ENCODE measurements at regions not wholly inside any gene's neighbourhood (a gene's known extent, or its start where the extent isn't known, plus 50 kb on each side); places are given as distances from the start of the nearest gene placed in this dataset.

- TF ChIP-seq EP300 (IDR thresholded peaks at IDR 0.05) (no peak), POLR2A (IDR thresholded peaks at IDR 0.05) (no peak)
- TF ChIP-seq, protein P1, sequence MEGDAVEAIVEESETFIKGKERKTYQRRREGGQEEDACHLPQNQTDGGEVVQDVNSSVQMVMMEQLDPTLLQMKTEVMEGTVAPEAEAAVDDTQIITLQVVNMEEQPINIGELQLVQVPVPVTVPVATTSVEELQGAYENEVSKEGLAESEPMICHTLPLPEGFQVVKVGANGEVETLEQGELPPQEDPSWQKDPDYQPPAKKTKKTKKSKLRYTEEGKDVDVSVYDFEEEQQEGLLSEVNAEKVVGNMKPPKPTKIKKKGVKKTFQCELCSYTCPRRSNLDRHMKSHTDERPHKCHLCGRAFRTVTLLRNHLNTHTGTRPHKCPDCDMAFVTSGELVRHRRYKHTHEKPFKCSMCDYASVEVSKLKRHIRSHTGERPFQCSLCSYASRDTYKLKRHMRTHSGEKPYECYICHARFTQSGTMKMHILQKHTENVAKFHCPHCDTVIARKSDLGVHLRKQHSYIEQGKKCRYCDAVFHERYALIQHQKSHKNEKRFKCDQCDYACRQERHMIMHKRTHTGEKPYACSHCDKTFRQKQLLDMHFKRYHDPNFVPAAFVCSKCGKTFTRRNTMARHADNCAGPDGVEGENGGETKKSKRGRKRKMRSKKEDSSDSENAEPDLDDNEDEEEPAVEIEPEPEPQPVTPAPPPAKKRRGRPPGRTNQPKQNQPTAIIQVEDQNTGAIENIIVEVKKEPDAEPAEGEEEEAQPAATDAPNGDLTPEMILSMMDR (IDR thresholded peaks at IDR 0.05): no peak
- 81 to 87% methylated on average over 3 of the region's 3 CpGs for whole genome bisulfite sequencing, 2 donors
- no peak overlapping the region for H3K4me3 ChIP-seq
- DNase-seq (ENCODE audit: low spot score in 2 of 2): no peak
- H3K27ac ChIP-seq: no peak overlapping the region
- no peaks in the 10 kb centered on the region for H3K4me1 ChIP-seq
- no peaks in the 10 kb centered on the region for H3K36me3 ChIP-seq
- H3K9me3 ChIP-seq: no peaks in the 10 kb centered on the region
- no peaks in the 10 kb centered on the region for H3K27me3 ChIP-seq
These were observed 83.2 kb downstream of the IRX3 start for GRCh38 chr16:54203384-54203783.

All from tibial nerve (tissue), 4 donors.